NCI-H1694 (cell line): ENCODE measurements at regions not wholly inside any gene's neighbourhood (a gene's known extent, or its start where the extent isn't known, plus 50 kb on each side); places are given as distances from the start of the nearest gene placed in this dataset.

ENCODE experiments used
- DNase-seq: peaks from one replicate; lab custom pipeline; 2025; lab: John Stamatoyannopoulos, UW

DNA sequence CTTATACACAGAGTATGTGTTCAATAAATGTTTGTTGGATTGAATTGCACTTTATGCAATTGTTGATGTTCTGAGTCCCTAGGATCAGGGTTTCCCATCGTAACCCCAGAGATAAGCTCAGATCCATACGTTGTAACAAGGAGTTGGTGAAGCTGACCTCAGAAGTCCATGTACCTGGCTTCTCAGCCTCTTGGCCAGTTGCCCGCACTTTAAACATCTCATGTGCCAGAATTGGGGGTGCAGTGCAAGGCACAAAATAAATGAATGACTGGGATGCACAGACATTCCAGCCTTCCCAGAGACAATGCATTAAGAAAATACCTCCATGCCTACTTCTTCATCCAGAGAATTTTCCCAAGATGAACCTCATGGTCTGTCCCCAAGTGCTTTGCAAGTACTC is 142.9 kb upstream of the IL12A start:
- no peak for DNase-seq

- DNase-seq, result no peak
These were observed 142.4 kb upstream of the IL12A start for GRCh38 chr3:159846255-159846654.

- DNase-seq, result no peak
These were observed 140.1 kb upstream of the IL12A start for GRCh38 chr3:159848348-159849118.

DNA sequence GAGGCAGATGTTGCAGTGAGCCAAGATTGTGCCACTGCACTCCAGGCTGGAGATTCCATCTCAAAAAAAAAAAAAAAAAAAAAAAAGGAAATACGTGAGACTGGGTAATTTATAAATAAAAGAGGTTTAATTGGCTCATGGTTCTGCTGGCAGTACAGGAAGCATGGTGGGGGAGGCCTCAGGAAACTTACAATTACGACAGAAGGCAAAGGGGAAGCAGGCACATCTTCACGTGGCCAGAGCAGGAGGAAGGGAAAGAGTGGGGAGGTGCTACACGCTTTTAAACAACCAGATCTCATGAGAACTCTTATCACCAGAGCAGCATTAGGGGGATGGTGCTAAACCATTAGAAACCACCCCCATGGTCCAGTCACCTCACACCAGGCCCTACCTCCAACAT is 138.2 kb upstream of the IL12A start:
- DNase-seq, result no peak

GRCh38 chr3:159852266-159852665 is 136.4 kb upstream of the IL12A start:
- DNase-seq, result no peak

GRCh38 chr3:159852821-159853505 is 135.7 kb upstream of the IL12A start:
- DNase-seq, result no peak

GRCh38 chr3:159853506-159853864 is 135.2 kb upstream of the IL12A start:
- no peak for DNase-seq

GRCh38 chr3:159854500-159855124 is 134.0 kb upstream of the IL12A start:
- DNase-seq, result no peak

GRCh38 chr3:159855599-159856346 is 132.9 kb upstream of the IL12A start:
- no peak for DNase-seq

DNA sequence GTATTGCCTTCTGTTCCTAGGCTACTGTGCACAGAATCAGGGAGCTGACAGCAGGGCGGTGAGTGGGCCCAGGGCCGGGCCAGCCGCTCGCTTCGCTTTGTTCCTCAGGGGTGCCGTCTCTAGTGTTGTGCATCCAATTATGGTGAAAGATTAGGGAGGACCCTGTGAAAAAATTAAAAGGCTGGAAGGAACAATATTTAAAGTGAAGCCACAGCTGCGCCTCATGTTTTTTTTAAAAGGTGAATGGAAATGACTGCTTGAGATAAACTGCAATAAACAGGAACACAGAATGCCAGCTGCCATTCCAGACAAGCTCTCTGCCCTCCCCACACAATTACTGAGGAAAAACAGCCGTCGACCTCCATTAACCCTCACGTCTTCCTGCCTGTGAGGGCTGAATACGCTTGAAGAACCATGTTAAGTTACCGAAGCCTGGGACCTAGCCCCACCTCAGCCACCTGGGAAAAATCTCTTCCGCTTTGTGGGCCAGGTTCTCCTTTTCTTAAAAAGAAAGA is 132.0 kb upstream of the IL12A start:
- no peak for DNase-seq

GRCh38 chr3:159857840-159858239 is 130.8 kb upstream of the IL12A start:
- DNase-seq, result no peak

DNA sequence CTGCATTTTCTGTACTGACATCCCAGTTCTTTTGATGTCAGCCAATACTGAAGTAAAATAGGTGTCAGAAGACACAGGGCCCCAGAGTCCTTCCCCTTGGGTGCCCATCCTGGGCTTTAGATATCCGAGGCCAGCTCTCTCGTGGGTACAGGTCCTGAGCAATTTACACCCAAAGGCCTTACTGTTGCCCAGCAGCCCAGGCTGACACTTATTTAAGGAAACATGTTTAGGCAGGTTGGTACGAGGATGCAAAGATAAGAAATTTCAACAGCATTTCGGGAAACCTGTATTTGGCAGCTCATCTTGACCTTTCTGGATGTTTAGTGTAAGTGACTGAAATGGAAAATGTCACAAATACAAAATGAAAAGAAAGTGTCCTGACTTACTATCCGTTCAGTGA is 130.0 kb upstream of the IL12A start:
- DNase-seq, result no peak

DNA sequence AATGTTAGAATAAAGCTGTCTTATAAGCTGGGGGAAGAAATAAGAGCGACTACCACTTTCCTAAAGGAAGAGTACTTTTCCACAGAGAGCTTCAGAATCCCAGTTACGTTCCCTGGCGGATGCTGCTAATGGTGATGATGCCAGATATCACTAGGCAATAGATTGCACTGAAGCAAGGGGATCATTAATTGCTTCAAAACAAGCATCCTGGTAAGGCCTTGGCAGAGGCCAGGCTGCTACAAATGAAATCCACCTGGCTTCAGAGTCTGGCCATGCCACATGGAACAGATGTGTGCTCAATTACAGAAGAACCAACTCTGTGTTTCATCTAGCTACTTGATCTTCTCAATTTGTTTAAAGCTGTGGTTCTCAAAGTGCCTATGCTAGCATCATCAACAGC is 129.2 kb upstream of the IL12A start:
- no peak for DNase-seq

- no peak for DNase-seq
These were observed 128.8 kb upstream of the IL12A start for GRCh38 chr3:159859836-159860235.

GRCh38 chr3:159860269-159861116 is 128.1 kb upstream of the IL12A start:
- no peak for DNase-seq

DNA sequence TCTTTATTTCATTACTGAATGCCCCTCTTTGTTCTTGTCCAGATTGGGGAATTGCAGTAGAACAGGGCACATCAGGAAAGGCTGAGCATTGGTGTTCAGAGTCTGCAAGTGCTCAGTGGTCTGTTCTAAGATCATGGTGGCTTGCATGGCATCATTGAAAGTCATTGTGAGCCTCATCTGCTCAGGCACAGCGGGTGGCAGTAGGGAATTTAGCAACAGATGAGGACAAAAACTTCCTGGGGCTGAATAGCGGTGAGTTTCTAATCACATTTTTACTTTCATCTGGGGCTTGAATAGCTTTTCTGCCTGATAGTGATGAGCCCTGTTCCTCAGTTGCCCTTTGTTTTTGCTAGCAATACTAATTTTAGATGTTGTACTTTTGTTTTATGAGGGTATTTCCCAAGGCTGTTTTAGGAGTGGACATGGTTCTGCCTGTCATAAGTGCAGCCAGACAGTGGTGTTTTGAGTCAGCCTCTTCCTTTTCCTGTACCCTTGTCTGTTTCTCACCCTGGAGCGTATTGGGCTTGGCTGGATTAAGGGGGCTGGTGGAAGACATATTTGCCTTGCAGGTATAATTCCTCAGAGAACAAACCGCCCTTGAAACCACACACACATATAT is 127.2 kb upstream of the IL12A start:
- no peak for DNase-seq

DNA sequence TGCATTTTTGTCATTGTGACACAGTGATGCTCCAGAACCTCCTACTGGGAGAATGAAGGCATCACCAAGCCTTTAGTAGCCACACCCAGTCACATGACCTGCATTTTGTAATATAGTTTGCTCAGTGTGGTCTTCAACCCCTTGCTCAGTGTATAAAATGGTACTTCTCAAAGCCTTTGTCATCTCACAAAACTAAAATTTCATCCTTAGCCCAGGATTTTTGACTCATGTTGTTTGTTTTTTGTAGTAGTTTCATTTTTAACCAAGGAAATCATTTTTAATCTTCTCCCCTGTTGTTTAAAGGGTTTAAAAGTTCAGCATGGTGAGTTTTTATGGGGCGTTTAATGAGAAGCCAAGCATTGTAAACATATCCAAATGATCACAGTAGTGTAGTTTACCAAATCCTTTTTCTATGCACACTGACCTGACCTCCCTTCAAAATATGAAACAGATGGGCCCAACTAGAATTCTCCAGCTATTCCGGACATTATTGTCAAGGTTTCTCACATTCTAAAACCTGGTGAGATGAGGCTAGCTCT is 123.5 kb upstream of the IL12A start:
- no peak for DNase-seq

- DNase-seq, result no peak
These were observed 122.4 kb upstream of the IL12A start for GRCh38 chr3:159866201-159866746.

GRCh38 chr3:159867372-159867771 is 121.3 kb upstream of the IL12A start:
- DNase-seq, result no peak

DNA sequence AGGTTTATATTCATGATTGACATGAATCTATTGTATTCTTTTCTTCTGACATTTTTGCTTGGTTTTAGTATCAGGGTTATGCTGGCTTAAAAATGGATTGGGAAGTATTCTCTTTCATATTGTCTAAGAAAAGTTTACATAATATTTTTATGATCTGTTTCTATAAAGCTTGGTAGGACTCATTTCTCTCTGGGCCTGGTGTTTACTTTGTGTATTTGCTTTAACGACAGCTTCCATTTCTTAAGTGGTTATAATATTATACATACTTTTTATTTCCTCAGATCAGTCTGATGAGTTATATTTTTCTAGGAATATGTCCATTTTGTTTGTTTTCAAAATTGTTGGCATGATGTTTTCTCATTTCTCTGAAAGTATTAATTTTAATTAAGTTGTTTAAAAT is 117.9 kb upstream of the IL12A start:
- DNase-seq, result no peak
